Neural cell (in vitro differentiated cells): ENCODE measurements at regions not wholly inside any gene's neighbourhood (a gene's known extent, or its start where the extent isn't known, plus 50 kb on each side); places are given as distances from the start of the nearest gene placed in this dataset.

ENCODE experiments used
- EP300 ChIP-seq: fragments of 450-650 bp; conservative IDR thresholded peaks from 2 replicates; pipeline ENCODE4 v1.6.1; 2014; ENCODE audit warnings: antibody characterized with exemption, mild to moderate bottlenecking, moderate library complexity; ENCODE audit not compliant: poor library complexity, severe bottlenecking
- EZH2 ChIP-seq: fragments of 200-600, 300-800 bp; shearing (Covaris generic), sonication (generic); IDR thresholded peaks from 2 replicates; pipeline ENCODE4 v1.6.1; 2014; ENCODE audit warnings: antibody characterized with exemption, low read length, borderline replicate concordance, mild to moderate bottlenecking; ENCODE audit not compliant: insufficient read depth, poor library complexity, severe bottlenecking
- SMC3 ChIP-seq: fragments of 450-650 bp; conservative IDR thresholded peaks from 2 replicates; pipeline ENCODE4 v1.6.1; 2014; ENCODE audit warnings: antibody characterized with exemption, mild to moderate bottlenecking, moderate library complexity; ENCODE audit not compliant: poor library complexity

- TF ChIP-seq EP300: no peak
- TF ChIP-seq SMC3: no peak
- TF ChIP-seq EZH2: no peak
Measured at GRCh38 chr14:48580692-48581091, 905.3 kb upstream of the MDGA2 start.
